B cell (primary cell): ENCODE measurements at regions not wholly inside any gene's neighbourhood (a gene's known extent, or its start where the extent isn't known, plus 50 kb on each side); places are given as distances from the start of the nearest gene placed in this dataset.

Experiments used
- ATAC-seq: fragments of 200-7000 bp; cut with Tn5 transposase; one replicate; pipeline ENCODE4 v1.10.0; 2021; ENCODE audit warnings: low read depth, mild to moderate bottlenecking, moderate number of reproducible peaks, moderate library complexity
- CTCF ChIA-PET: fragments of 350-600 bp; sonication (Branson Sonifier 250); formaldehyde crosslinking; loops from one replicate; lab custom pipeline; 2021; ENCODE audit warnings: antibody characterized with exemption, inconsistent platforms; lab: Charles Lee
- POLR2A ChIA-PET: fragments of 350-600 bp; sonication (Branson Sonifier 250); formaldehyde crosslinking; loops from one replicate; lab custom pipeline; 2021; ENCODE audit warnings: antibody characterized with exemption; lab: Charles Lee
- DNase-seq: peaks from one replicate; pipeline ENCODE4 v3.0.0; 2013
- H2AFZ ChIP-seq: 2 replicates; pipeline ENCODE4 v1.6.1; 2012; ENCODE audit warnings: mild to moderate bottlenecking, low read depth, low read length; ENCODE audit not compliant: insufficient read depth, poor library complexity, severe bottlenecking
- H3K27ac ChIP-seq, 2 donors: 1 replicate in 1 of 2; 2 replicates in 1 of 2; pipeline ENCODE4 v1.5.1; 2012 to 2013; ENCODE audit warnings: low read length in 2 of 2, mild to moderate bottlenecking in 2 of 2, moderate library complexity in 1 of 2
- H3K27me3 ChIP-seq, 4 experiments: fragments of 200-600 bp in 1 of 4; sonication (generic) in 1 of 4; replicated peaks in 1 of 4; 1 replicate in 2 of 4; 2 replicates in 2 of 4; pipeline versions ENCODE4 v1.6.1 to v1.7.0; 2013 to 2016; ENCODE audit warnings: low read length in 3 of 4, mild to moderate bottlenecking in 2 of 4, mixed read lengths in 1 of 4, moderate library complexity in 1 of 4; ENCODE audit not compliant: insufficient read depth in 4 of 4, control insufficient read depth in 3 of 4; ENCODE audit errors: control extremely low read depth in 1 of 4
- H3K36me3 ChIP-seq, 2 experiments: replicated peaks in 1 of 2; 1 replicate in 1 of 2; 2 replicates in 1 of 2; pipeline versions ENCODE4 v1.6.1 to v1.7.1; 2013; ENCODE audit warnings: low read length in 1 of 2; ENCODE audit not compliant: insufficient read depth in 2 of 2, control insufficient read depth in 1 of 2; ENCODE audit errors: control extremely low read depth in 1 of 2, extremely low read depth in 1 of 2
- H3K4me1 ChIP-seq, 2 donors: fragments of 200-600 bp in 1 of 2; sonication (generic) in 1 of 2; 1 replicate in 1 of 2; 2 replicates in 1 of 2; pipeline versions ENCODE4 v1.5.1 to v1.6.1; 2013 to 2017; ENCODE audit warnings: low read length in 2 of 2; ENCODE audit not compliant: control insufficient read depth in 2 of 2, insufficient read depth in 2 of 2
- H3K4me2 ChIP-seq: replicated peaks from 2 replicates; pipeline ENCODE3; 2012; ENCODE audit warnings: mild to moderate bottlenecking, low read depth, low read length; ENCODE audit not compliant: poor library complexity, severe bottlenecking
- H3K4me3 ChIP-seq, 5 experiments: fragments of 200-600 bp in 1 of 5; sonication (generic) in 1 of 5; 1 replicate in 3 of 5; 2 replicates in 2 of 5; pipeline versions ENCODE4 v1.5.1 to v1.7.0; 2011 to 2016; ENCODE audit warnings: low read length in 4 of 5, mild to moderate bottlenecking in 4 of 5, low read depth in 2 of 5, control low read depth in 1 of 5, moderate library complexity in 1 of 5; ENCODE audit not compliant: insufficient read depth in 1 of 5; ENCODE audit errors: control extremely low read depth in 1 of 5, extremely low read depth in 1 of 5
- H3K79me2 ChIP-seq: fragments of 200-600 bp; sonication (generic); one replicate; pipeline ENCODE4 v1.6.0; 2016; ENCODE audit warnings: low read length; ENCODE audit not compliant: control insufficient read depth, insufficient read depth
- H3K9ac ChIP-seq: fragments of 200-600 bp; sonication (generic); 2 replicates; pipeline ENCODE4 v1.6.1; 2017; ENCODE audit warnings: mild to moderate bottlenecking, low read length, moderate library complexity
- H3K9me3 ChIP-seq, 3 donors: one replicate each; pipeline versions ENCODE4 v1.6.1 to v1.7.1; 2013; ENCODE audit warnings: low read length in 2 of 3; ENCODE audit not compliant: control insufficient read depth in 2 of 3, insufficient read depth in 1 of 3; ENCODE audit errors: control extremely low read depth in 1 of 3
- H4K20me1 ChIP-seq: 2 replicates; pipeline ENCODE4 v1.6.0; 2012; ENCODE audit warnings: mild to moderate bottlenecking, low read length; ENCODE audit not compliant: insufficient read depth, control insufficient read depth, poor library complexity, severe bottlenecking
- H3K27ac Mint-ChIP-seq: one replicate; pipeline ENCODE4 v1.8.0; 2021; ENCODE audit warnings: mixed read lengths
- H3K27me3 Mint-ChIP-seq: one replicate; pipeline ENCODE4 v1.8.0; 2021; ENCODE audit warnings: mixed read lengths
- H3K4me1 Mint-ChIP-seq: one replicate; pipeline ENCODE4 v1.8.0; 2021; ENCODE audit warnings: mixed read lengths
- H3K4me3 Mint-ChIP-seq: one replicate; pipeline ENCODE4 v1.8.0; 2021; ENCODE audit warnings: mixed read lengths
- H3K9me3 Mint-ChIP-seq: one replicate; pipeline ENCODE4 v1.8.0; 2022; ENCODE audit warnings: mixed read lengths; ENCODE audit not compliant: insufficient read depth
- EZH2 ChIP-seq: IDR thresholded peaks from 2 replicates; pipeline ENCODE4 v1.6.1; 2012; ENCODE audit warnings: borderline replicate concordance, low read depth, mild to moderate bottlenecking, moderate library complexity, low read length; ENCODE audit not compliant: insufficient read depth, poor library complexity, severe bottlenecking
- WGBS: methylation state at CpG from one replicate; pipeline ENCODE4 v1.1.5; 2013; ENCODE audit warnings: missing lambda C conversion rate; ENCODE audit not compliant: insufficient coverage; 5-methylcytosine and 5-hydroxymethylcytosine counted together
- intact Hi-C: fragments of 100-400 bp; cut with micrococcal nuclease; formaldehyde crosslinking; loops from one replicate; pipeline ENCODE4 v1.10.0; 2022
- TF ChIP-seq, protein P1 (sequence below): fragments of 200-600 bp; IDR thresholded peaks from one replicate; pipeline ENCODE4 v1.8.0; 2022; ENCODE audit warnings: antibody characterized with exemption, mild to moderate bottlenecking

DNA sequence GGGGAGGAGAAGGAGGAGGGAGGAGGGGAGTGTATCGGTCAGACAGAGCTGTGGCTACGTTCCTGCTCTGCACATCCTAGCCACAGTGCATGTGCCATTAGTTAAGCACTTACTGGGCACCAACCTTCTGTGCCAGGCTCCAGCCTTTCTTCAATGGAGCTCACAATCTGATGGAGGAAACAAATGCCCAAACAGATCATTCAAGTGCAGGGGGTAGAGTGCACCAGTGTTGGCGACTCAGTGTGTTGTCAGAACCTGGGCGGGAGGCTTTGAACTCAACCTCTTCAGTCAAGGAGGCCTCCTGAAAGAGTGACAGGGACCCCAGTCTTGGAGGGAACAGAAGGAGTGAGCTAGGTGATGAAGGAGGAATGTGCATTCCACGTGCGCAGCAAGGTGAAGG, 51.9 kb upstream of the SHB start:
- CTCF ChIA-PET: no interaction called here
- Mint-ChIP-seq H3K9me3 (no peaks in the 10 kb centered on the region), H3K4me1 (no peaks in the 10 kb centered on the region), H3K27me3 (peaks cover 20% of the 10 kb centered on the region), H3K4me3 (no peak overlapping the region), H3K27ac (no peak overlapping the region)
- Histone ChIP-seq H3K27me3 (peaks cover 0 to 3% (median 0%) of the 10 kb centered on the region in 4 experiments), H4K20me1 (no peaks in the 10 kb centered on the region), H3K79me2 (no peaks in the 10 kb centered on the region), H3K4me2 (no peak overlapping the region), H2AFZ (no peak overlapping the region), H3K36me3 (no peaks in the 10 kb centered on the region), H3K9ac (no peak overlapping the region), H3K4me1 (no peaks in the 10 kb centered on the region), H3K27ac (no peak overlapping the region), H3K9me3 (no peaks in the 10 kb centered on the region), H3K4me3 (no peak overlapping the region)
- no peak for DNase-seq
- POLR2A ChIA-PET: no interaction called here
- WGBS: 100% methylated on average over 3 of the region's 6 CpGs
- intact Hi-C loops: no loop called here
- no peak for ATAC-seq
- TF ChIP-seq EZH2: no peak
- TF ChIP-seq, protein P1, sequence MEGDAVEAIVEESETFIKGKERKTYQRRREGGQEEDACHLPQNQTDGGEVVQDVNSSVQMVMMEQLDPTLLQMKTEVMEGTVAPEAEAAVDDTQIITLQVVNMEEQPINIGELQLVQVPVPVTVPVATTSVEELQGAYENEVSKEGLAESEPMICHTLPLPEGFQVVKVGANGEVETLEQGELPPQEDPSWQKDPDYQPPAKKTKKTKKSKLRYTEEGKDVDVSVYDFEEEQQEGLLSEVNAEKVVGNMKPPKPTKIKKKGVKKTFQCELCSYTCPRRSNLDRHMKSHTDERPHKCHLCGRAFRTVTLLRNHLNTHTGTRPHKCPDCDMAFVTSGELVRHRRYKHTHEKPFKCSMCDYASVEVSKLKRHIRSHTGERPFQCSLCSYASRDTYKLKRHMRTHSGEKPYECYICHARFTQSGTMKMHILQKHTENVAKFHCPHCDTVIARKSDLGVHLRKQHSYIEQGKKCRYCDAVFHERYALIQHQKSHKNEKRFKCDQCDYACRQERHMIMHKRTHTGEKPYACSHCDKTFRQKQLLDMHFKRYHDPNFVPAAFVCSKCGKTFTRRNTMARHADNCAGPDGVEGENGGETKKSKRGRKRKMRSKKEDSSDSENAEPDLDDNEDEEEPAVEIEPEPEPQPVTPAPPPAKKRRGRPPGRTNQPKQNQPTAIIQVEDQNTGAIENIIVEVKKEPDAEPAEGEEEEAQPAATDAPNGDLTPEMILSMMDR: no peak

DNA sequence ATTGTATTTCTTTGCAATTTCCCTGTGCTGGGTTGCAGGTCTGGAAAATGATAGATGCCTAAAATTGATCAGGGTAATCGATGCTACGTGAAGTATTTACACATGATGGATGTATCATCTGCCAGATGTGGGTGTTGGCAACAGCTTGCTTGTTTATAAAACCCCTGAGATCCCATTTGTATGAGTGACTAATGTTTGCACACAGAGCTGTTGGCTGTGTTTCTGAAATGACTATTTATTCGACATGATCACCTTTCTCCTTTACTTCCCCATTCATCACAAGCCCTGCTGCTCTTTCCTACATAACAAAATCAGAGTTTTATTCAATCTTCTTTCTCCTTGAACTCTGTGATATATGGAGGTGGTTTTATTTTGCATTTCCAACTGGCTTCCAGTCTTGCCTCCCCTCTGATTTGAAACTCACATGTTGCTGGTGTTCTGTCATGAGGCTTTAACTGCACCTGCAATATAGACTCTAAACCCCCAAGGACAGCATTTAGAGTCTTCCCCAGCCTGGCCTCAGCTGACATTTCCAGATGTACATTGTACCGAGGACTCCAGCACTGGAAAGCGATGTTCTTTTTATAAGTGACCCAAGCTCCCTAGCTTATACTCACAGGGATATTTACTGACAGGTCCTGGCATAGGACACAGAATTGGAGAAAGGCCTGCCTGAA, 50.7 kb upstream of the SHB start:
- Mint-ChIP-seq H3K27me3 (peaks cover 12% of the 10 kb centered on the region), H3K27ac (no peak overlapping the region), H3K4me1 (no peaks in the 10 kb centered on the region), H3K4me3 (no peak overlapping the region), H3K9me3 (no peaks in the 10 kb centered on the region)
- Histone ChIP-seq H4K20me1 (no peaks in the 10 kb centered on the region), H3K4me3 (no peak overlapping the region), H3K27ac (no peak overlapping the region), H3K79me2 (no peaks in the 10 kb centered on the region), H3K36me3 (no peaks in the 10 kb centered on the region), H3K9ac (no peak overlapping the region), H3K4me2 (no peak overlapping the region), H3K9me3 (no peaks in the 10 kb centered on the region), H3K27me3 (peaks cover 0 to 5% (median 0%) of the 10 kb centered on the region in 4 experiments), H2AFZ (no peak overlapping the region), H3K4me1 (no peaks in the 10 kb centered on the region)
- WGBS: 90% methylated on average over 4 of the region's 5 CpGs
- ATAC-seq (no peak), DNase-seq (no peak)
- CTCF ChIA-PET: no interaction called here
- intact Hi-C loops: no loop called here
- POLR2A ChIA-PET: no interaction called here
- TF ChIP-seq EZH2: no peak
- TF ChIP-seq, protein P1: no peak
